GM21723 (cell line): ENCODE measurements at regions not wholly inside any gene's neighbourhood (a gene's known extent, or its start where the extent isn't known, plus 50 kb on each side); places are given as distances from the start of the nearest gene placed in this dataset.

Experiments
- ATAC-seq: cut with Tn5 transposase; IDR thresholded peaks from one replicate; pipeline ENCODE4 v1.9.1; 2021; ENCODE audit warnings: mild to moderate bottlenecking, moderate library complexity; ENCODE audit not compliant: unreplicated experiment

DNA sequence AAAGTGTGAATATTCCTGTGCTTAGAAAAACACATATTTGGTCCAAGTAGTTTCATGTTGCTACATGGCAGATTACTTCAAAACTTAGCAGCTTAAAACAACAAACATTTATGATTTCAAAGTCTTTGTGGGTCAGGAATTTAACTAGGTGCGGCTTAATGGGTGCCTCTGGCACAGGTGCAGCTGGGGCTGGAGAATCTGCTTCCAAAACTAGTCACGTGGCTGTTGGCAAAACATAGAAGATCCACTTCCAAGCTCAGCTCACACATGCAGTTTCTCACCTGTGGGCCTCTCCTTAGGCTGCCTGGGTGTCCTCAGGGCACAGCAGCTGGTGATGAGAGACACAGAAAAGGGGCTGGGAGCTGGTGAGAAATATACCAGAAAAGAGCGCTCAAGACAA is 263.4 kb downstream of the TTLL7 start:
- no peak for ATAC-seq

DNA sequence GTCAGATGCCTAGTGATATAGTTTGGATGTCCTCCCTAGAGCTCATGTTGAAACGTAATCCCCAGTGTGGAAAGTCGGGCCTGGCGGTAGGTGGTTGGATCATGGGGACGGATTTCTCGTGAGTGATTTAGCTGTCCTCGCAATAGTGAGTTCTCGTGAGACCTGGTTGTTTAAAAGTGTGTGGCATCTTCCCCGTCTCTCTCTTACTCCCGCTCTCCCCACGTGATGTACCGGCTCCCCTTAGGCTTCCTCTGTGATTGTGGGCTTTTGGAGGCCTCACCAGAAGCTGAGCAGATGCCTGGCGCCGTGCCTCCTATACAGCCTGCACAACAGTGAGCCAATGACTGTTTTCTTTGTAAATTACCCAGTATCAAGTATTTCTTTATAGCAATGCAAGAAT is 264.5 kb downstream of the TTLL7 start:
- no peak for ATAC-seq

DNA sequence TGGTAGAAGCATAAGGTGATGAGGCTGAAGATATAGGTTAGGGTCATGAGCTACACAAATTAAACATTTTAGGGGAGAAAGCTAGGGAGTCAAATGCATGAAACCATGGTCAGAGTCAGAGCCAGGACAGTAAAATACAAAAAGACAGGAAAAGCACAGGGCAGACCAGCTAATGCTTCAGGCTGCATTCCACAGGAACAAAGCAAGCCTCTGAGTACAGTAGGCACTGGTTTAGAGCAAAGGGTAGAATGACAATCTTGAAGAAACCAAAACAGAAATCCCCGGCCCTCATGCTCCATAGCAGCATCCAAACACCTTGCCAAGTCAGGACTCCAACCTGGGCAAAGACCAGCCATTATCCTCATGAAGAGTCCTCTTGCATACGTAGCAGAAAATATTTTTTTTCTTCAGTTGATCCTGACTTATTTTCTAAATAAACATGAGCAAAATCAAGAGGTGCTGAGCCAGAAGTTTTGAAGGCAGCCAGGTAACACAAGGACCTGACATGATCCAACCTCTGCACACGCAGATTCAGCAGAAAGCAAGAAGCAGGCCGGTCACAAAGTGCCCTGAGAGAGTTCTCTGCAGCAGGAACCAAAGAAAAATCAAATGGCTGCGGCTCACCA is 273.1 kb downstream of the TTLL7 start:
- ATAC-seq, result no peak

DNA sequence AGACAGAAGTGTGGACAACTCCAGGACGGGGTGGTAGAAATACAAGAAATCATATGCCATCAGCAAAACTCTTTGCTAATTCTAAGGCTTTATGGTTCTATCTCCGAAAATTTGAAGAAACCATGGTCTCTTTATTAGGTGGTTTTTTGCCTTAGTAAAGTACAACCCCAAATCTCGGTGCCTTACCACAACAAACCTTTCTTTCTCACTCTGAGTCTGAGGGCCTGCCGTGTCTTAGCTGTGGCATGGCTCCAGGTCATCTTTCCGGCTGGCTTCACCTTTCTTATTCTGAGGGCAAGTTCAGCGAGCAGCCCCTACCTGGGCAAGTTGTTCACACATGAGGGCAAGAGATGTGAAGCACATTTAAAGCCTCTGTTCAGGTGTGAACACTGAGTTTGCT is 280.6 kb downstream of the TTLL7 start:
- ATAC-seq, result no peak

DNA sequence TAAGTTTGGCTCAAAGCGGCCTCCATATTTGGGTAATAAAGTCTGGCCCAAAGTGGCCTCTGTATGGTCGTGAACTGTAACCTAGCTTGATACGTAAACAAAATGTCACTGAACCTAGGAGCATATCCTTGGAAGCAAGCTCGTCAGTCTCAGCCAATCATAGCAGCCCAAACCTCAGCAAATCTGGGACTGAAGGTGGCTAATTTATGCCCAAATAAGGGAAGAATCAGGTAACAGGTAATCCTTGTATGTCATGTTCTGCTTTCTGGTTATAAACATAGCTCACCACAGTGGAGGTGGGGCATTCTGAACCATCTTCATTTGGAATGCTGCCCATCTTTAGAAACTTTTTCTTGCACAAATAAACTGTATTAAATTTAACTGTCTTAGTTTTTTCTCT is 281.1 kb downstream of the TTLL7 start:
- ATAC-seq, result no peak

DNA sequence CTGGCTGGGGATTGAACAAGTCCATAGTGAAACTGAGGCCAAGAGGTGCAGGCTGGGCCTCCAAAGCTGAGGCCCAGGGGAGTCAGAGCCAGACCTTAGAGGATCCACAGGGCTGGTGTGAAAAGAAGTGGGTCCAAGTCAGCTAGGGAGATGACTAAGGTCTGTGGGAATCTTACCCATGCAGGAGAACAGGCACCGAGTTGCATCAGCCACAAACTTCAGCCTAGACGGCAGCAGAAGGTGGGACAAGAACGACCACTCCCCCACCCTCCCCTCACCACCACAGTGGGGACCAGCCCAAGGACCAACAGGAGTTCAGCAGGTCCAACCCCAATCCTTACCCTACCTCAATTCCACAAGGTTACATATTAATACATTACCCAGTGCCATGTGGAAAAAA is 282.3 kb downstream of the TTLL7 start:
- ATAC-seq, result no peak

DNA sequence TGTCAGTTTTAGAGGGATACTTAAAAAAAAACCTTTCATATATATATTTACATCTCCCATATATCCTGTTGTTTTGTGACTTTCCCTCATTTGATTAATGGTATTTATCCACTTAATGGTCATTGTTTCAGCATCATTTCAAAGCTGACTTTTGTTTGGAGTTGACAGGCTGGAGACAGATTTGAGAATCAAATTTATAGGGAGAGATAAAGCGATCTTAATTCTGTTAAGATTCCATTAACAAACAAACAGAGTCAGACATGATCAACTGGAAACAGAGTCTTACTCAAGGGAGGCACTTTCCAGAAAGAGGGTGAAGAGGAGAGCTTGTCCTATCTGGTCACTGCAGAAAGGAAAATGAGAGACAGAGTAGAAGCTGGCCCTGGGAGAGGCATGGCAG is 283.4 kb downstream of the TTLL7 start:
- ATAC-seq, result no peak

DNA sequence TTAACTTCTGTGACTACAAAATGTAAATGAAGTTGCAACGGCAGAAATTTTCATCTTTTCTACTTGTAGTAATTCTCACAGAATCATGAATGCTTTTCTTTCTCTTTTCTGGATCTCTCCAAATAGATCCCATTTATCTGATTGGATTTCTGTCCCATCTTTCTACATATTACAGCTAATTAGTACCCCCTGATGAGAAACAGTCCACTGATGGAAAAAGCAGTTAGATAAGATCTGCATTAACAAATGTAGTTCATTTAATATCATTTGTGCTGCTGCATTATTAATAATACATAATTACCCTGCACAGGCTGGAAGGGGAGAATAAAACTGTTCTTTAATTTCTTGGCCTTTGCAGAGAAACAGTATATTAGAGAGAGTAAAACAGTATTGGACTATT is 289.3 kb downstream of the TTLL7 start:
- no peak for ATAC-seq

DNA sequence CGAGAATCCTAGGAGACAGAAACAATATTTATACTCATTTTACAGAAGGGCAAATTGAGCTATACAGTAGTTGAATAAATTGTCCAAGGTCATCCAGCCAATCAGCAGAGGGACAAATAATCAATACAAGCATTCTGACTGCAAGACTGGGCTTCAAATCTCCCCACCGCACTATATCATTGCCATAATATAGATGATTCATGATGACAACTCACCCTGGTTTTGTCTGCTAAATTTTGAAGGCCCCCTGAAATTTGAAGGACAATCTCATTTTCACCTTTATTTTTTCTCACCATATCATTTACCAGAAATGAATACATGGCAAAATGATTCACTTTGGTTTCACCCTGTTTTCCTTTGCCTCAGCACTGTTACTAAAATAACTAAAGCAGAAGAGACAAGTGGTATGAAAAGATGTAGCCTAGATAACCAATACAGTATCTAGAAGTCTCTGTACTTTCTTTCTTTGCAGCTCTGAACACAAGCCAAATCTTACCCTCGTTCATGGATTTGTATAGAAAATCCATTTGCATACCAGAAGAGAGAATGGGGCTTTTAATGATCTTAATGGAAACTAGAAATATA is 292.5 kb downstream of the TTLL7 start:
- no peak for ATAC-seq

DNA sequence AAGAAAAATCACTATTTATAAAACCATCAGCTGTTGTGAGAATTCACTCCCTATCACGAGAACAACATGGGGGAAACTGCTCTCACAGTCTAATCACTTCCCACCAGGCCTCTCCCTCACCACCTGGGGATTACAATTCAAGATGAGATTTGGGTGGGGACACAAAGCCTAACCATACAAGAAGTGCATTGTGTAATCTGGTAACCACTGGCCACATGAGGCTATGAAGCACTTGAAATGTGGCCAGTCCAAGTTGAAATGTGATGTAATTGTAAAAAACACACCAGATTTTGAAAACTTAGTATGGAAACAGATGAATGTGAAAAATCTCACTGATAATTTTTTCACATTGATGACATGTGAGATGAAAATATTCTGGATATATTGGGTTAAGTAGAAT is 293.8 kb downstream of the TTLL7 start:
- no peak for ATAC-seq

DNA sequence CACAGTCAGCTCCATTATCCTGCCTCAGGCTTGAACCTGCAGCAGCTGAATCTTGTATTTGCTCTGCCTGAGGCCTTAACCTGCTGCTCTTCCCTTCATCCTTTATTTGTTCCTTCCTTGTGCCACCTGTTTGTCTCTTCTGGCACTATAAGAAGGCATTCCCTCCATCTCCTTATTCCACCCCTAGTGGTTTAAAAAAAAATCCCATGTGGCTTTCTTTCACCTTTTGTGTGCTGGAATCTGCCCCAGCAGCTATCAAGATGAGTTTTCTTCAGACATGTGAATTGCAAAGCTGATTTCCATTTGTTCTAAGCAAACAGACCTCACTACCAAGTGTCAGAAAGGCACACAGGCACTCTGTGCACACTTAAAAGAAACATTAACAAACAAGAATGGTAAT is 294.6 kb downstream of the TTLL7 start:
- ATAC-seq, result no peak

DNA sequence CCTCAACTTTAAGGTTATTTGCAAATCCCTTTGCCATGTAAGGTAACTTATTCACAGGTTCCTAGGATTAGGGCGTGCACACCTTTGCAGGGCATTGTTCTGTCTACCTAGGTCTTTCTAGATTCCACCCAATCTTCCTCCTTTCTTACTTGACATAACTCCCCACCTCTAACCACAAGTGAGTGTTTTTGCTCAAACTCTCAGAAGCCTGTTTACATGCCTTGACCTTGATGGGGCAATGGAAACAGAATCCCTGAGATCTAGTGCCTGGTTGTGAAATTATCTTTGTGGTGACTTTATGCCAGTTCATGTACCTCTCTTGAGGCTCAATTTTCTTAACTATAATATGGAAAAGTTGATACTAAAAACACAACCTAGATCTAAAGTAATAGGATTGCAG is 296.6 kb downstream of the TTLL7 start:
- no peak for ATAC-seq

DNA sequence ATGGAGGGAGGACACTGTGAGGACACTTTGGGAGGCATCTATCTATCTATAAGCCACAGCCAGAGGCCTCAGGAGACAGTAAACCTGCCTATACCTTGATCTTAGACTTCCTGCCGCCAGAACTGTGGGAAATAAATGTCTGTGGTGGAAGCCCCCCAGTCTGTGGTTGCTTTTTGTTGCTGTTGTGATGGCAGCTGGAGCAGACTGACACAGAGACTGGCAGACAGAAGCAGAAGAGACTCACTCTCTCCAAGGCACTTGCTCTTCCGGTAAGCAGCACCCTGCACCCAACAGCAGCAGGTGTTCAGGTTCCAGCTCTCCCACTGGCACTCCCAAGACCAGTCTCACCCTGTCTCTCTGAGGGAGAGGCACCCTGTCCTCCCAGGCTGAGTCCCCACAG is 297.6 kb downstream of the TTLL7 start:
- ATAC-seq, result no peak

DNA sequence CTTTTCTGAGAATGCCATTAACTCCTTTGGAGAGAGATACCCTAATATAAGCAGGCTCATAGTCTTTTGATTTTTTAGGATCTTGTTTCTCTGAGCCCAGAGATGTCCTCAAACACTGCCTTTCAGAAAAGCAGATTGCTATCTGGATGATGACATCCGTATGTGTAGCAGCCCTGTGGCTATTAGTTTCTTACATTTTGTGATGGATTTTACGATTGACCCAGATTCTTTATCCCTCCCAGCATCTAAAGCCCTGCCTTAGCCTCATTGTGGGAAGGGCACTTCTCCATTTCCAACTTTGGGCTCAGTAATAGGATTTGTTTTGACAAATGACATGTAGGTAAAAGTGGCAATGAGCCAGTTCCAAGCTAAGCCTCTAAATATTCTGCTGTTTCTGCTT is 300.3 kb downstream of the TTLL7 start:
- ATAC-seq, result no peak

DNA sequence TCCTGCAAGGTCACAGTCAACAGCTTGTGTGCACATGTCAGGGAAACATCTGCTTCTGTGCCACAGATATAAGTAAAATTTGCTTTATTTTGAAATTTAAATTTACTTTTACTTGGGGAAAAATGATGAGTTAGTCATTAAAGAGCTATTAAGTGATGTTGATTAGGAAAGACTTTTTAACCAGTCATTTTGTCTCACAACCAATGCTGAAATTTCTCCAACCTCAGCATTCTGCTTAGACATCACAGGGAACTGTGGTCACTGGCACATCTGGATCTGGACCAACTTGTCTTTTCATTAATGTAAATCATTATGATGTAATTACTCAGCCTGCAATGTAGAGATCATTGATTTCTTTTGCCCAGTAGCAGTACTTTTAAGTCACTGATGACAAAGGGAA is 301.0 kb downstream of the TTLL7 start:
- no peak for ATAC-seq

DNA sequence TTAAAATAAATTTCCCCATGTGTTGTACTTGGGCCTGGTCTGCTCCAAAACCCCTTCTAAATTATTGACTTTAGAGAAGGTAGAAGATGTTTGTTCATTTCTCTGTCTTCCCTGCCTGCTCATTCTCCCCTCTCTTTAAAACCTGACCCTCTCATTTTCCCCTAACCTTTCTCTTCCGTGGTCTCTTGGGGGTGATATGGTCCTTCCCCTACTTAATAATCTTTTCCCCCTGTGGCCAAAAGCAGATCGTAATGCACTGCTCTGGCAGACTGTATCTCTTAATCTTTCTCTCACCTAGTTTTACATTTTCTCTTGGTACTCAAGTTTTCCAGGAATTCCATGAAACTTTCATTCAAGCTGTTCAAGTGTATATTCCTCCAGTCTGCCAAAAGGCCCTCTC is 301.7 kb downstream of the TTLL7 start:
- ATAC-seq, result no peak

DNA sequence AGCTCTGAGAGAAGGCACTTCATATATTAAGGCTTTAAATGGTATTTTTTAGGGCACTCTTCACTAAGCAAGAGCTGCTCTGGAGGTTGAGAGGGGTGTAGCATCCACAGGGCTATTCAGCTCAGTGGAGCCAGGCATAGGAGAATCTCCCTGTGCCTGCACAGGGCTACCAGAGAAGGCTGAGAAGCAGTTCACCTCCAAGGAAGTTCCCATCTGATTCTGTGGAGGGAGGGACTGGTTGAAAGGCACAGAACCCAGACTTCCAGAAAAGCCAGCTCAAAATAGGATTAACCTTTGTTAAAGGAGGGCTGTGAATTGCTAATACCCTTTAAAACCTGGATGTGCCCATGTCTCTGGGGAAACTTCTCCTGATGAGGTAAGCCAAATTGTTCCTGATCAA is 304.5 kb downstream of the TTLL7 start:
- no peak for ATAC-seq

DNA sequence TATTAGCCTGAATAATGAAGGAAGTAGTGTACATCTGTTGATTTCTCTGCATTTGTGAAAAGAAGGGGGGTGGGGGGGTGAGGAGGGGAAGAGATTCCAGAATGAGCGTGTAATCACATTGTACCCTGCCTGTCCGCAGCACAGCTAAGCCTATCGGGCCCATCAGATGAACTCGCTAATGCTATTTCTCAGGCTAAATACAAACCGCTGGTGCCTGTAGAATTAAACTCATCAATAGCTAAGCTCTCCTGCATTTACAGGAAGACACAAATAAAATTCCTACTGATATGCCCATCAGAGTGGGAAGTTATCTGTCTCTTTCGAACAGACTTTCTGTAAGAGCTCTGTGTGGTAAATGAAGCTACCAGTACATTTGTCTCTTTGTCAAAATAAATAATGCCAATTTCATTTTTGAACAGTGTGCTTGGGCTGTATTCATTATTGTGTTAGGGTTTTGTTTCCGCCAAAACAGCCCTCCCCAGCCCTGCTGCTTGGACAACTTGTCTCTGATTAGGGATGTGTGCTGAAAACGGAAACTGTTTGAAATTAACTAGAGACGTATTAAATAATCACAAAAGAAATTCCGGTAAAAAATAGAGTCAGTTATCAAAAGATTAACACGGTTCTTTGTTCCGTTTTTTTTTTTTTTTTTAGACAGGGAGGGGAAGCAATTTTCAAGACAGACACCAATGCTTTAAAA is 305.4 kb downstream of the TTLL7 start:
- ATAC-seq, result no peak

DNA sequence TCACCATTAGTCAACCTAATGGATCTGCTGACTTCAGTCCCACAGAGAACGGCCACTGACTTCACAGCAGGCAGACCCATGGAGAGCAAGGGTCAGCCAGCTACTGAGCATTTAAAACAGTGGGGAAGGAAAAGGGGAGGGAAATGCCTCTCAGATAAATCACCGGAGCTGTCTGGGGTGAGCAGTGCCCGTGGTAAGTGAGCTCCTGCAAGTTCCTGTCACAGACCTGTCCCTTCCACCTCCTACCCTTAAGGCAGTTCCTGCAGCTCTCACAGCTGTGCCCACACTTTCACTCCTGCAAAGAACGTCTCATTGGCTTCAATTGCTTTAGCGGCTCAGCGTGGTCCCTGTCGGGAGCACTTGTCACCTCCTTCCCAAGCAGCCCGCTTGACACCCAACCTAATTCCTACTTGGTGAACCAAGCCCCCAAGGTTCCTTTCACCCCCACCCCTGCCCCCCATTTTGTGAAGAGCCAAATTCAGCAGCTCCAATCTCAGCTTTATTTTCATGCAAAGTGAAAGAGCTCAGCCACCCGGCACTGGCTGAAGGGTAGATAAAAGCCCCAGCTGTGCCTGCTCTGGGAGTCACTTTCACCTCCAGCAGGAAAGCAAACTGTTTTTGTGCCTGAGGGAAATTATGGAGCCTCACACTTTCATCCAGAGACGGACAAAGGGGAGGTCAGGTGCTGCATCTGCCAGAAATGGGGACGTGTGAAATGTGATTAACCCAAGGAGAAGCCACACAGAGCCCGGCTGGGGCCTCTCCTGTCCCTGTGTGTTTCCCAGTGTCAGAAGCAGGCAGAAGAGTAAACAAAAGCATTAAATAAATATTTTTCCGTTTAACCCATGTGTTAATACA is 306.2 kb downstream of the TTLL7 start:
- ATAC-seq, result no peak

DNA sequence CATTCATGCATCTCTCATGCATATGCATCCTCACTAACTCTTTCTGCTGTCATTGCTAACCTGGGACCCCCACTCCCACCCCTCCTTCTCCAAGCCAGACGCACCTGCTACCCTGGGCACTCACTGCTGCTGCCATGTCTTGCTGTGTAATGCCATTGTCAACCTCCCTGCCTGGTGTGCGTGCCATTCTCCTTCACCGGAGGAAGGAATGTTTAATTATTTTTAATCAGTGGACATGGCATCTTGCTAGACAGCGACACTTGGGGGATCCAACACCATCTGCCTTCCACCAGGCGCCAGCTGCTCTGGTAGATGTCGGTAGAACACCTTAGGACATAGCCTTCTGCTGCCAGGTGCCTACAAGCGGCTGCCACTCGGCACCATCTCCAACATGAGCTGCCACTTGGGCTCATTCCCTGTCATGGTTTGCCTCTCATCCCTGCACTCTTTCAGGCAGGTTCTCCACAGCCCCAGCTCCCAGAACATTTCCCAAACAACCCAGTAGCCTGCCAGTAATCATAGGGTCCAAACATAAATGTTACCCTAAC is 306.9 kb downstream of the TTLL7 start:
- no peak for ATAC-seq
